ENCODE measurements at regions not wholly inside any gene's neighbourhood (a gene's known extent, or its start where the extent isn't known, plus 50 kb on each side); places are given as distances from the start of the nearest gene placed in this dataset.

DNA sequence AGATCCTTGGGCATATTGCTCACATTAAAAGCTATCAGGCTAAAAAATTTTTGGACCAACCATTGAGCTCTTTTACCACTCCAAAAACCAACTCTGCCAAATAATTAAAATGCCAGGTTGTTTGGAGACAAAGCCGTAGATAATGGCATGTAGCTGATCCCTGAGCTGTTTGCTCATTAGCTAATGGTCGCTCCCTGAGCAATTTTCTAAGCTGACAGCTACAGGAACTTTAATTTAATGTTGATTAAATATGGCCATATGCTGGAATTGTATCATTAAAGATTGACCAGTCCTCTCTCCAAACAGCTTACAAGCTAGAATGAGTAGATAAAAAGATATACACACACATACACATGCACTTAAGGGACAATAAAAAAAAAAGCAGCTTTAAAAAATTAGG, 216.2 kb upstream of the ARHGAP20 start:
- DNase-seq (ENCODE audit: low read depth in 2 of 2), result no peak

DNA sequence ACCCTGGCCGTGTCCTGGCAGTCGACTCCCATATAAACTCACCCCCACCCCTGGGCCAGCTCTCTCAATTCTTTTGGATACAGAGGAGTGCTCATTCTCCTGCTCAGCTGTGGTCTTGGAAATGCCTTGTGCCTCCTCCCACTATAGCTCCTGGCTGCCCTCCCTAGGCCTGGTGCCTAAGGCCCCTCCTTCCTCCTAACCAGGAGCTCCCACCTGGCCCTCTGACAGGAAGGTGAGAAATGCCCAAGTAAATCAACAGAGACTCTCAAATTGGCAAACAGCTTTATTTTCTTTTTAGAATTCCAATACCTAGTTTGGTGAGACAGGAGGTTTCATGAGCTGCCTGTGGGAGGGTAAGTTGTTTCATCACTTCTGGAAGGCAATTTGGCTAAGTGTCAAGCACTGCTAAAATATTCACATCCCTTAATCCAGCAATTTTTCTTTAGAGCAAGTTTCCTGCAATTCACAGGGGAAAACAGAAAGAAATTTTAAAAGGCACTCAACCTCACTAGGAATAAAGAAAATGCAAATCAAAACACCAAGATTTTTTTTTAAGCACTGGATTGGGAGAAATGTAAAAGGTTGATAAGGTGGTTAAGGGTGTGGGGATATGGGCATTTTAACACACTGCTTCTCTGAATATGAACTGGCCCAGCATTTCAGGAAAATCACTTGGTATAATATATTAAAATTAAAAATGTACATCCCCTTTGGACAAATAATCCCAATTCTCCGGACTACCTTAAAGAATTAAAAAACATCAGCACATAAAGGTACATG, 209.7 kb upstream of the ARHGAP20 start:
- no peak for DNase-seq (ENCODE audit: low read depth in 2 of 2)

DNA sequence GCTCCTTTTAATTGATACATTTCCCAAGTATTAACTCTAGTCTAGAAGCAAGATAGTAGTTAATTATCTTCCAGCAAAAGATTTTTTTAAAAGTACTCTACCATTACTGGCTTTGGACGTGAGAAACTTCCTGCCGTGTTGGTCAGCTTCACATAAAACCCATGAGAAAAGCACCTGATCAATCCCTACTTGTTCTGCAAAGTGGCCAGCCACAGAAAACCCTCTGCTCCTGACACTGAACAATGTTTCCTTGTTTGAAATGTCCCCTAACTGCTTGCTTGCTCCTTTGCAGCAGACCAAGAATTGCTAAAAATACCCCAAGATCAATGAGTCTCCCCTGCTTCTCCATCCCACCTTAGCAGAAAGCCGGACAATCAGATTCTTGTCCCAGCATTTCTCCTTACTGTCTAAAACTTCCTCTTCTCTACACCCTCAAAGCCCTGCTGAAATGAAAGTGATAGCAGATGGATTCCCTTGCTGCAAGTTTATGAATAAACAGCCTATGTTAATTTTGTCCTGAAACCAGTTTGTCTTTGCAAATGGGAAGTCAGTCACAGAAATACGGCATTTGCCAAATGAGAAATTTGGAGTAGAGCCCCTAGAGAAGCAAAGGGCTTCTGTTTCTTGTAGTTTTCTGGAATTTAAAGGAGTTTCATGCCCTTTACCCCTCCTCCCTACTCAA, 207.1 kb upstream of the ARHGAP20 start:
- DNase-seq (ENCODE audit: low read depth in 2 of 2), result no peak

DNA sequence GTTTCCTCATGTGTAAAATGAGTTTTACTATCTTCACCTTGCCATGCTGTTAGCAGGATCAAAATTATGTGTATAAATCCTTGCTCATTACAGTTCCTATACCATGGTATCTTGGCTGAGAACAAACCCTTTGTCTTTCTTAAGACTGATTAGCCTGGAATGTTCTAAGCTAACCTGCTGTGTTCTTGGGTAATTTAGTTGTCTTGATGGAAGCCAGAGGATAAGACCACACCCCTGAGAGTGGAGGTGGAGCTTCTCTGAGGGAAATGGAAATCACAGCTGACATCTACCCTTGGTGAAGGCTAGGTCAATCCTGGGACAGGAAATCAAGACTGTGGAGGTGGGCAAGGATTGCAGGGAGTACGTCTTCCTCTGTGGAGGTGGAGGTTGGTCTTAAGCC, 206.1 kb upstream of the ARHGAP20 start:
- no peak for DNase-seq (ENCODE audit: low read depth in 2 of 2)

DNA sequence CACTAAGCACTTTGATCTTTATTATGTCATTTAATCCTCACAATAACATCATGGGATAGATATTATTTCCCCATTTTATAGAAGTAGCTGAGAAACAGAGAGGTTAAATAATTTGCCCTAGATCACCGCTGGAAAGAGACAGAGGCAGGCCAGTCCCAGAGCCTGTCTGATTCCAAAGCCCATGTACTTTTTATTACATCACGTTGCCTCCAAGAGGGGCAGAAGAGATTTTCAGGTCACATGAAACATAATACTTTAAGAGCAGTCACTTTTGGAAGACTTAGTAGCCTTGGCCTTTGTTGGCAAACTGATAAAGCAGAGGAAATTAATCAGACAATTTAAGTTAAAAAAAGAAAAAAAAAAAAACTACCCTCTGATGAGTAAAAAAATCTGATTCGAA, 200.2 kb upstream of the ARHGAP20 start:
- no peak for DNase-seq (ENCODE audit: low read depth in 2 of 2)

DNA sequence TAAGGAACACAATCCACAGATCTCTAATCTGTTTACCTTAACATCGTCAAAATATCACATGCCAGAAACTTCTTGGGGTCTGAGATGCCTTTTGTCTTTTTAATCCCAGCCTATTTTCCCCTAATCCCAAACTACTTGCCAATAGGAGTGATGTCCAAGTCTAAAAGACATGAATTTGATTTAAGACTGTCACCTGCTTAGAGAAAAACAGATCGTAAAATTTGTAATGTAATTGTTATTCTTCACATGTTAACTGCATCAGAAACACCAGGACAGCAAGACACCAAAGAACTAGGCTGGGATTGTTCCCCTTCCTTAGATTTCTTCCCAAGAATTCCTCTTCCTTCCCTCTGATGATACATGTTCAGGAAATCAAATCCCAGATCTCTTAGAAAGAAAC, 198.1 kb upstream of the ARHGAP20 start:
- no peak for DNase-seq (ENCODE audit: low read depth in 2 of 2)

DNA sequence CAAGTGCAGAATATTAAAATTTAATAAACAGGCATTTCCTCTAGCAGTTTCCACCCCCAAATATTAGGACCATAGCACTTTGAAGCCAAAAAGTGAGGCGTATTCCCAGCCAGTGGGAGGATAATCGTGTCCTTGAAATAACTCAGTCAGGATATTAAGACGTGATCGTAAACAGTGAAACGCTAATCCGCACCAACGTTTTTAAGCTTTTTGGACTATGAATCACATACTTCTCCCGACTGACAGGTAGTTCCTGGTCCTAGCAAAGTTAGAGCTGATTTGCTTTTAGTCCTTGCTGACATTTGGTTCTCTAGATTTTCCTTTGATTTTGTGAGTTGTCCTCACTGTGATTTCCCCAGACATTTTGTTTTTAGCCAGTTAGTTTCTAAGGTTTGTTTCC, 197.1 kb upstream of the ARHGAP20 start:
- no peak for DNase-seq (ENCODE audit: low read depth in 2 of 2)

DNA sequence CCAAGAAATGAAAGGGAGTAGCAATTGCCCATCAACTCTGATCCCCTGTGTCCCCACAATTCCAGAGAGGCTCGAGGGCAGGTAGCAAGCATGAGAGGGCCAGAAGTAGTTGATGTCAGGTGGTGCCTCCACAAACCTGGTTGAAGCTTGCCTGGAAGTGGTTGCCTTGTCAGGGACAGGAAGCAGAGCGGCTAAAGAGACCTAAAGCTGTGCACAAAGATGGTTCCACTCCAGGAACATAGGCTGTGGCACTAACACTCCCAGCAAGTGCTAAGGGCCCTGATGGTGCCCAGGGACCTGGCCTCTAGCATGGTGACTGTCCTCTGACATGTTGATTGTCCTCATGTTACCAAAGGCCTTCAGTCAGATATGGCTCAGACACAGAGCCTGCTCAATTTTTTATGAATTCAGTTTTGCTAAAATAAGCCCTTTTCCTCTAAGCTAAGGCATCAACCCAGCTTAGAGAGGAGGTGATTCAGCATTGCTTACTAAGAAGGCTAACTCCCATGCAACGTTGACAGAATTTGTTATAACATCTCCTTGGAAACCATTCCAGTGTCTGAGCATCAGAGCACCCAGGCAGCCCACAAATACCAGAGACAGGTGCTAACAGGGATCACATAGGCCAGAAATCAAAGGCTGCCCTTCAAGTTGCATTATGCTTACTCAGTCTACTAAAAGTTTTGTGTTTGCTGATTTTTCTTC, 196.3 kb upstream of the ARHGAP20 start:
- no peak for DNase-seq (ENCODE audit: low read depth in 2 of 2)

DNA sequence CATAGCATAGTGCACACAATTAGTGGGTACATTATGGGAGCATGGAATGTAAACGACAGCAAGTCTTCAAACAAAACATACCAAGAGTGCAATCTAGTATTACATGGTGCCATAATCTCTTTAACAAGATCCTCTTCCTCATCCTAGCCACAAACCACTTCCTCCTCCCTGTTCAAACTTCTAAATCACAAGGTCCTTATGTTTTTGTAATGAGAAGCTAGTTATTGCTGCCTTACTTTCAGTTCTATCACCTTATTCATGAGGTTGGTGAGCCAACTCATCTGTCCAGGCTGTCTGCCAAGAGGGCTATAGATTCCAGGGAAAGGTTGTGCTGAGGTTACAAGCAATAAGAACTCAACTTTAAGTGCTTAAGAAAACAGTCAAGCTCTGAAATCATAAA, 195.4 kb upstream of the ARHGAP20 start:
- DNase-seq (ENCODE audit: low read depth in 2 of 2), result no peak

DNA sequence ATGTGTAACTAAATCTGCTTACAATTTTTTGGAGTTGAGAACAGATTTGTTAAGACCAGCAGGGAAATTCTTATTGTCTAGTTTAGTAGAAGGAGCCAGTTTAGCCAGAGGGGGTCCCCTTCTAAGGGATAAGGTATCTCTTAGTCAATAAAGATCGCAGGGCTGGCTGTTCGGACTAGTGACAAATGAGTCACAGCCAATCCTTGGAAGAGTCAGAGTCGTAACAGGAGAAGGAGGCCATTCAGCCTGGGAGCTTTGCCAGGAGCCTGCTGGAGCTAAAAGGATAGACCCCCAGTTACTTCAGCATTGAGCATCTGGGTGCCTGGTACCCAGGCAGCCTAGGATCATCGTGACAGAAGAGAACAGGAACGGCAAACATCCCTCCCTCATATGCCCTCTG, 191.6 kb upstream of the ARHGAP20 start:
- DNase-seq (ENCODE audit: low read depth in 2 of 2), result no peak

DNA sequence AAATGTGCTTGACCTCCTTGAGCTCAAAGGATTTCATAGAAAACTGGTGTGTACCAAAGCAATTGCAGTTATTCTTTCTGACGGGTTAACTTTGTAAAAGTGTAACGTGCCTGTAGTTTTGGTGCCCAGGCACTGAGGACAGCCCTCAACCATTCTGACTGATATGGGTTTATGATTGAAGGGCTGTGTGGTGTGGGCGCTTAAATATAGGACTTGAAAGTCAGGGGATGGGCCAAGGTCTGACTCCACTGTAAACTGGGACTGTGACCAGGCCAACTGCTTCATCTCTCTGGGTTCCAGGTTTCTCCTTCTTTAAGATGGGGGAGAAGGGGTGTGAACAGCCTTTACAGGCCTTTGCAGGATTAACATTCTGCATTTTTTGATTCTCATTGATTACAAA, 191.1 kb upstream of the ARHGAP20 start:
- no peak for DNase-seq (ENCODE audit: low read depth in 2 of 2)

DNA sequence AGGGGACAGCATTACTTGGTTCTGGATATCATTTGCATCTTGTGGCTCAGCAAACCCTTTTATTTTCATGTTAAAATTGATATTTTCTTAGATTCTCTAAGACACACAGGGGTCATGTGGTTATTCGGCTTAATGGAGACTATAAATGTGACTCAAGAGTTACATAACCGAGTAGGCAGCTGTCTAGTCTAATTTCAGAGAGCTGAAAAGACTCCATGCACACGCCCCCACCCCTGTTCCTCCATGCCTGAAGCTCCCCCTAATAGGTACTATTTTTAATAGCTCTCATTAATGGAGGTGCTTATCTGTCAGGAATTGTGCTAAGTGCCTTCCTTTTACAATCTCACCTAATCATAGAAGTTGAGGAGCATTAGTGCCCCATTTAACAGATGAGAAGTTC, 189.2 kb upstream of the ARHGAP20 start:
- no peak for DNase-seq (ENCODE audit: low read depth in 2 of 2)

DNA sequence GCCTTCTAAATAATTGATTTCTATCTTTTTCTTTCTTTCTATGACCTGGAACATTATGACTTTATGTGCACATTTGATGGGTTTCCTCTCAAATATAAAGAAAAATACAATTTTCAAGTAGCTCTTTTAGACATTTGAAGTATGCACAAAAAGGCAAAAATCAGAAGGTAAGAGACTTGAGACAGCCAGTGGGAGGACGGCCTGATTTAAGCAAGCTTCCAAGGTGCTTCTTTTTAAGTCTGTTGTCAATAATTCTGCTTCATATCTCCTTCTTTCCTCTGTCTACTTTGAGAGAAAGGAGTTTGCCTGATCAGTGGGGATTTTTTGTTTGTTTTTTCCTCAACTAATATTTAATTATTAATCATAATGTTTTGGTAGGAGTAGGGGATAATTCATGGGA, 188.2 kb upstream of the ARHGAP20 start:
- no peak for DNase-seq (ENCODE audit: low read depth in 2 of 2)

DNA sequence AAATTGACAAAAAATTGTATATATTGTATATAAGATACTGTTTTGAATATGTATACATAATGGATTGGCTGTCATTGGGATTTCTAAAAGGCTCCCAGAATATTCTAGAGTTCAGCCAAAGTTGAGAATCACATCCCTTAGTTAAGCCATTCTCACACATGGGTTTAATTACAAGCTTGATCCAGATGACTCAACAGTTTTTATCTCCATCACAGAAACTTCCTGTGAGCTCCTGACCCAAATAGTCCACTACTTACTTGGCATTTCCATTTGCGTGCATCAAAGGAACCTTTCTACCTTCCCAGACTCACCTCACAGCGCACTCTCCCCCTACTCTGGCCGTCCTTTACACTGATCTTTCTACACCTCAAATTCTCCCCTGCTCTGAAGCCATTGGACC, 184.8 kb upstream of the ARHGAP20 start:
- no peak for DNase-seq (ENCODE audit: low read depth in 2 of 2)

DNA sequence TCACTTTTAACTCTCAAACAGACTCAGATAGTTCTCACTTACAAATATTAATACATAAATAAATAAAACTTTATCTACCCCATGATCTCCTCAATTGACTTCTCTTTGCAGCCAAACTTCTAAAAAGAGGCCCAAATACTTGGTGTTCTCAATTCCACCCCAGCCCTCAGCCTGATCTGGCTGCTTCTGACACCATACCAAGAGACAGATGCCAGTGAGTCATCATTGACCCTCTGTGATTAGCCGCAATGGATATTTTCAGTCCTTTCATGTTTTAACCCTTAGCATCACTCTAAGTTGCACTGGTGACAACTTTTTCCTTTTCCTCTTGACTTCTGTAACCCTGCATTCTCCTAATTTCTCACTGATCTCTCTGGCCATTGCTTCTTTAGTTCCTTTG, 184.1 kb upstream of the ARHGAP20 start:
- no peak for DNase-seq (ENCODE audit: low read depth in 2 of 2)

DNA sequence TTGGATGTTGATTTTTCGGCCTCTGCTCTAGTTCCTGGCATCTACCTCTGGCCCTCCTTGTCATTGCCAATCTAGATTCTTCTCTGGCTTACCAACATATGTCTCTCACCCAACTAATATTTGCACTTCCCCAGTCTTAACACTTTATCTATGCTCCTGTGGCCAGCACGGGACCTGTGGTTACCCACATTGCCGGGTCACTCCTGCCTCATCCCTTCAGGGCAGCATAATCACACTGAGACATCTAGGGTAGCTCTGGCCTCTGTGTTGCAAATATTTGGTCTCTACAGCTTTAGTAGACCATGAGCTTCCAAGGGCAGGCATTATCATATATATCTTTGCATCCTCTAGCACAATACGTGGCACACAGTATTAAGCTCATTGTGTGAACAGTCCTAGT, 182.0 kb upstream of the ARHGAP20 start:
- DNase-seq (ENCODE audit: low read depth in 2 of 2), result no peak

DNA sequence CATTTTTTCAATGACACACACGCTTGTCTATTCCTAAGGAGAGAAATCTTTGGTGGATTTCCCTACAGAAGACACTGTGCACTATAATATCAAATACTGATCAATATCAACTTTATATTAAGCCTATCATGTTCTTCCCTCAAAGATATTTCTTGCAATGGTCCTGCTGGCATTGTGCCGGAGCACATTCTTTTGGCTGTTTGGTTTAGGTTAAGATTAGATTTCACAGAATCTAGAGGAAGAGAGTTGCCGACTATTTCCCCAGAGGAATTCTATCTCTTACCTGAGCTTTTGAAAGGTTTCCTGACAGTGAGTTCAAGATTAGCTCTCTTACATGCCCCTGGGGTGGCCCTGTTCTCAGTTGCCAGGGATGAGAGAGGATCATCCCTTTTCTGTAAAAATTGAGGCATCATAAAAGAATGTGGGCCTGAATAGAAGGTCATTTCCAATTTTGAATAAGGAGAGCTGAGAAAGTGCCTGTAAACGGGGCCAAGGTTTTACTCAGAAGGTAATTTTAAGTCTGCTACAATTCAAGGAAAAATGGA, 180.6 kb upstream of the ARHGAP20 start:
- no peak for DNase-seq (ENCODE audit: low read depth in 2 of 2)

DNA sequence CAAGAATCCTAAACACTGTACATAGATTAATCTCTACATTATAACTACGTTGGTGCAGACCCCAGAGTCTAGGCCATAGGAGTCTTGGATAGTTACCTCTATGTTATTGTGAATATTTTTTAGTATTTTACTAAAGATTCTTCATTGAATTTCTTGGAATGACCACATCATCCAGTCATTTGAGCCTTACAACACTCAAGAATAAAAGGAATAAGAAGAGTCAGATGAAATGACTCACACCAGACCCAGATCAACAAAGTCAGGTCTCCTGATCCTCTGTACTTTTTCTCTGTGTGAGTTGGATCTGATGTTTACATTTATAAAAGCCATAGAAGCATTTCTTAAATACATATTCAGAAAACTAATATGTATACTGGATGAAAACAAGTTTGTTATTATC, 179.2 kb upstream of the ARHGAP20 start:
- DNase-seq (ENCODE audit: low read depth in 2 of 2), result no peak

DNA sequence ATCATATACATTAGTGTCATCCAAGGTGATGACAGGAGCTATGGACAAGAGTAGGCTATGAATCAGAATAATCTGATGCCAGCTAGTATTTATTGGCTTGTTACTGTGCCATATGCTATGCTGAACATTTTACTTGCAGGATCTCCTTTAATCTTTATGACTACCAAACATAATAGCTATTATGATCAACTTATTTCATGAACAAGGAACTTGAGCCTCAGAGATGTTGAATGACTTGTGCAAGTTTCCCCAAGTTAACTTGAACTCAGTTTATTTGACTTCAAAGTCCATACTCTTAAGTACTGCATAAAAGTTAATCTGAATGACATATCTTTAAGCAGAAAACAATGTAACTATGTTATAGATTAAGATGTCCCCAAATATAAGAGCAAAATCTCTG, 178.8 kb upstream of the ARHGAP20 start:
- DNase-seq (ENCODE audit: low read depth in 2 of 2), result no peak

DNA sequence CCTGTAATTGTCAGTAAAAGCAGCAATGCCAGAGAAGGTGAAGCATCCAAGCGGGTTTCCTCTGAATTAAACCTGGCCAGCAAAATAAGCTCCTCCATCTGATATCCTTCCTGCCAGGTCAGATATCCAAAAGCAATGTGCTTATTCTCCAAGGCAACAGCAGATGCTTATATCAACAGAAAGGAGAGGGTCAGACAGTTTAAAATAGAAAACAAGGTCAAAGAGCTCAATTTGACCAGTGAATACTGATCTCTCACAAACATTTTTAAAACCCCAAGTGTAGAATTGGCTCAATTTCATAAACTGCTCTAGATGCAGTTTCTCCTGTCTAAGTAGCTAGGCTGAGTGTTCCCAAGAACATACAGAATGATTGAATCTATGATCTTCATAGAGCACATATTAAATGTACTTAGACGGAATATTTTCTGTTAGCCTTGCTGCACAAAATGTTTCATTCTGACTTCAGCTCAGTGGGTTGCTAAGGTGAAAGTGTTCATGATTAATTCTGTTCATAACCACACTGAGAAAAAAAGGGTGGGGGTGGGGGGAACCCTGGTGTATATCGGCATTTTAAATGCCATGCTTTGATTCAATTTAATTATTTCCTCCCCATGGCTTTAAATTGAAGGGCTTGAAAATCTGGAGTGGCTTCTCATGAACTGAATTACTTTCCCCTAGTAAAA, 174.2 kb upstream of the ARHGAP20 start:
- no peak for DNase-seq (ENCODE audit: low read depth in 2 of 2)

DNA sequence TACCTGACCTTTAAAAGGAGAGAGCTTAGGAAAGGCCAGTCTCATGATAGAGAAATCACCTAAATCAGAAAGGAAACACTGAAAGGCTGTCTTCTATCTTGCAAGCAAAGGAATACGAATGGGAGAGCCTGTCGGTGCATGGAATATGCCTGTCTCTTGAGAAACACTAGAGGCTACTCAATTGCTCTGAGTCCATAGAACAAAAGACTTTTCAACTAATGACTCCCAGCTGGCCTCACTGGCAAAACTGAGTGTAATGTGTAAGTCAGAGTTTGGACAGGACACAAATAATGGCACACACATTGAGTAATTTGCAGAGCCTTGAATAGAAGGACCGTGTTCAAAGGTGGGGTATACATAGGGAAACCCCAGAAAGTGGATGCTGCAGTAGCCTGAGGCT, 171.0 kb upstream of the ARHGAP20 start:
- no peak for DNase-seq (ENCODE audit: low read depth in 2 of 2)

DNA sequence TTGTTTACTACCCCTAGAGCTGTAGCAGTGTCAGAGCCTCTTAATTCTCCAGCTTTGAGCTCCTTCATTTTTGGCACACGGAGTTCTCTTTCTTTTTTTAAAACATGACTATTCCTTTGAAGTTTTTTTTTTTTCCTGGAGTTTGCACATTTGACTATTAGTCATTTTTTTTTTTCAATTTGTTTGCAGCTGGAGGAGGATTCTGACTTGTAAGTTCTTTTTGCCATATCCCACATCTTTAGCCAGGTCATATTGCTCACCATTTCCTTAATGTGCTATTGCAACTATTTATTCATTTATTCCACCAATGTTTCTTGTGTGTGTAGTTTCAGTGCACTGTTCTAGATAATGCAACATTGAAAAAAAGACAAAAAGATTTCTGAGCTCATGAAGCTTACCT, 166.3 kb upstream of the ARHGAP20 start:
- DNase-seq (ENCODE audit: low read depth in 2 of 2), result no peak

All from dermis microvascular lymphatic vessel endothelial cell (primary cell).